ENCODE measurements at regions not wholly inside any gene's neighbourhood (a gene's known extent, or its start where the extent isn't known, plus 50 kb on each side); places are given as distances from the start of the nearest gene placed in this dataset.

GRCh38 chr5:93894601-93895354 lies 153.4 kb upstream of the POU5F2 start:
- DNase-seq: no peak
- TF ChIP-seq GATA1 (IDR thresholded peaks at IDR 0.05; ENCODE audit: low read depth, low read length) (no peak), POLR2A (IDR thresholded peaks at IDR 0.05; ENCODE audit: low read length) (no peak)

GRCh38 chr5:93893075-93893474 lies 151.7 kb upstream of the POU5F2 start:
- DNase-seq: no peak
- no peak for TF ChIP-seq GATA1 (IDR thresholded peaks at IDR 0.05; ENCODE audit: low read depth, low read length)
- TF ChIP-seq POLR2A (IDR thresholded peaks at IDR 0.05; ENCODE audit: low read length): no peak

- DNase-seq: no peak
- no peak for TF ChIP-seq GATA1 (IDR thresholded peaks at IDR 0.05; ENCODE audit: low read depth, low read length)
- no peak for TF ChIP-seq POLR2A (IDR thresholded peaks at IDR 0.05; ENCODE audit: low read length)
These were observed 151.1 kb upstream of the POU5F2 start for GRCh38 chr5:93892481-93892880.

- DNase-seq: no peak
- TF ChIP-seq GATA1 (IDR thresholded peaks at IDR 0.05; ENCODE audit: low read depth, low read length) (no peak), POLR2A (IDR thresholded peaks at IDR 0.05; ENCODE audit: low read length) (no peak)
These were observed 150.4 kb upstream of the POU5F2 start for GRCh38 chr5:93891491-93892480.

GRCh38 chr5:93890657-93891056 lies 149.3 kb upstream of the POU5F2 start:
- no peak for DNase-seq
- TF ChIP-seq GATA1 (IDR thresholded peaks at IDR 0.05; ENCODE audit: low read depth, low read length) (no peak), POLR2A (IDR thresholded peaks at IDR 0.05; ENCODE audit: low read length) (no peak)

GRCh38 chr5:93887678-93888077 lies 146.3 kb upstream of the POU5F2 start:
- TF ChIP-seq POLR2A (IDR thresholded peaks at IDR 0.05; ENCODE audit: low read length) (no peak), GATA1 (IDR thresholded peaks at IDR 0.05; ENCODE audit: low read depth, low read length) (no peak)
- DNase-seq: no peak

- no peak for DNase-seq
- TF ChIP-seq GATA1 (IDR thresholded peaks at IDR 0.05; ENCODE audit: low read depth, low read length) (no peak), POLR2A (IDR thresholded peaks at IDR 0.05; ENCODE audit: low read length) (no peak)
These were observed 145.5 kb upstream of the POU5F2 start for GRCh38 chr5:93886917-93887361.

GRCh38 chr5:93886098-93886806 lies 144.9 kb upstream of the POU5F2 start:
- no peak for DNase-seq
- no peak for TF ChIP-seq POLR2A (IDR thresholded peaks at IDR 0.05; ENCODE audit: low read length)

GRCh38 chr5:93884254-93884653 lies 142.9 kb upstream of the POU5F2 start:
- TF ChIP-seq GATA1 (IDR thresholded peaks at IDR 0.05; ENCODE audit: low read depth, low read length) (no peak), POLR2A (IDR thresholded peaks at IDR 0.05; ENCODE audit: low read length) (no peak)
- no peak for DNase-seq

- DNase-seq: no peak
- TF ChIP-seq GATA1 (IDR thresholded peaks at IDR 0.05; ENCODE audit: low read depth, low read length): no peak
- no peak for TF ChIP-seq POLR2A (IDR thresholded peaks at IDR 0.05; ENCODE audit: low read length)
These were observed 142.1 kb upstream of the POU5F2 start for GRCh38 chr5:93883459-93883858.

- TF ChIP-seq POLR2A (IDR thresholded peaks at IDR 0.05; ENCODE audit: low read length) (no peak), GATA1 (IDR thresholded peaks at IDR 0.05; ENCODE audit: low read depth, low read length) (no peak)
These were observed 134.3 kb upstream of the POU5F2 start for GRCh38 chr5:93875693-93876092.

GRCh38 chr5:93874491-93874890 lies 133.1 kb upstream of the POU5F2 start:
- no peak for DNase-seq
- TF ChIP-seq GATA1 (IDR thresholded peaks at IDR 0.05; ENCODE audit: low read depth, low read length) (no peak), POLR2A (IDR thresholded peaks at IDR 0.05; ENCODE audit: low read length) (no peak)

More at GRCh38 chr5:93875693-93876092, 134.3 kb upstream of the POU5F2 start:
- no peak for DNase-seq

- DNase-seq: no peak
- TF ChIP-seq GATA1 (IDR thresholded peaks at IDR 0.05; ENCODE audit: low read depth, low read length) (no peak), POLR2A (IDR thresholded peaks at IDR 0.05; ENCODE audit: low read length) (no peak)
These were observed 132.7 kb upstream of the POU5F2 start for GRCh38 chr5:93874080-93874479.
